ENCODE measurements at regions not wholly inside any gene's neighbourhood (a gene's known extent, or its start where the extent isn't known, plus 50 kb on each side); places are given as distances from the start of the nearest gene placed in this dataset.

- no peak for DNase-seq (ENCODE audit: low read depth in 1 of 2, low spot score in 1 of 2)
Observed at GRCh38 chr18:32544088-32544487, 73.4 kb upstream of the GAREM1 start.

- DNase-seq (ENCODE audit: low read depth in 1 of 2, low spot score in 1 of 2): no peak
Observed at GRCh38 chr18:32542221-32542798, 71.6 kb upstream of the GAREM1 start.

GRCh38 chr18:32530947-32531651, 60.4 kb upstream of the GAREM1 start:
- DNase-seq (ENCODE audit: low read depth in 1 of 2, low spot score in 1 of 2): peak in 1 of 2 donors; percentile 17

GRCh38 chr18:32529722-32530420, 59.2 kb upstream of the GAREM1 start:
- DNase-seq (ENCODE audit: low read depth in 1 of 2, low spot score in 1 of 2): no peak

GRCh38 chr18:32520771-32521170, 50.1 kb upstream of the GAREM1 start:
- no peak for DNase-seq (ENCODE audit: low read depth in 1 of 2, low spot score in 1 of 2)

All from activated CD4-positive, alpha-beta T cell treated with anti-CD3 and anti-CD28 coated beads, Interleukin-2, amount 50 U/mL, for 24 hours (primary cell).